Panc1 (cell line): ENCODE measurements at regions not wholly inside any gene's neighbourhood (a gene's known extent, or its start where the extent isn't known, plus 50 kb on each side); places are given as distances from the start of the nearest gene placed in this dataset.
"Not testable (repeated sequence)": the region's sequence is repeated elsewhere in the genome, so short reads cannot be mapped to it uniquely, and the experiment has no call there.

Experiments
- POLR2AphosphoS5 ChIP-seq: IDR thresholded peaks from 2 replicates; pipeline ENCODE4 v1.6.1; 2012; ENCODE audit warnings: mild to moderate bottlenecking, low read depth, low read length, moderate library complexity
- SIN3A ChIP-seq: IDR thresholded peaks from 2 replicates; pipeline ENCODE4 v1.6.1; 2012; ENCODE audit warnings: low read depth, mild to moderate bottlenecking, low read length, moderate library complexity, borderline replicate concordance; ENCODE audit not compliant: insufficient read depth
- TF ChIP-seq, protein P1 (sequence below): fragments of 450-650 bp; IDR thresholded peaks from 2 replicates; pipeline ENCODE4 v1.5.1; 2017; ENCODE audit warnings: mild to moderate bottlenecking

DNA sequence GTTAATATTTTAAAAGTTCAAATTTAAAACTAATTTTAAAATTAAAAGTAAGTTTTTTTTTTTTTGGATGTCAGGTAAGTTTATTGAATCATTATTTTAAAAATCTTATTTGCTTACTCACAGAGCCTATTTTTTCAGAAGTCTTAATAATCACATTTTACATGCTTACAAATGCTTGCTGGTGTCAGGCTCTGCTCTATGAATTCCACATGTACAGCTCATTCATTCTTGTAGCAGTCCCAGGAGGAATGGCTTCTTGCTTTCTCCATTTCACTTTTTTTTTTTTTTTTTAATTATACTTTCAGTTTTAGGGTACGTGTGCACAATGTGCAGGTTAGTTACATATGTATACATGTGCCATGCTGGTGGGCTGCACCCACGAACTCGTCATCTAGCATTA lies 368.1 kb downstream of the HS3ST1 start:
- TF ChIP-seq, protein P1, sequence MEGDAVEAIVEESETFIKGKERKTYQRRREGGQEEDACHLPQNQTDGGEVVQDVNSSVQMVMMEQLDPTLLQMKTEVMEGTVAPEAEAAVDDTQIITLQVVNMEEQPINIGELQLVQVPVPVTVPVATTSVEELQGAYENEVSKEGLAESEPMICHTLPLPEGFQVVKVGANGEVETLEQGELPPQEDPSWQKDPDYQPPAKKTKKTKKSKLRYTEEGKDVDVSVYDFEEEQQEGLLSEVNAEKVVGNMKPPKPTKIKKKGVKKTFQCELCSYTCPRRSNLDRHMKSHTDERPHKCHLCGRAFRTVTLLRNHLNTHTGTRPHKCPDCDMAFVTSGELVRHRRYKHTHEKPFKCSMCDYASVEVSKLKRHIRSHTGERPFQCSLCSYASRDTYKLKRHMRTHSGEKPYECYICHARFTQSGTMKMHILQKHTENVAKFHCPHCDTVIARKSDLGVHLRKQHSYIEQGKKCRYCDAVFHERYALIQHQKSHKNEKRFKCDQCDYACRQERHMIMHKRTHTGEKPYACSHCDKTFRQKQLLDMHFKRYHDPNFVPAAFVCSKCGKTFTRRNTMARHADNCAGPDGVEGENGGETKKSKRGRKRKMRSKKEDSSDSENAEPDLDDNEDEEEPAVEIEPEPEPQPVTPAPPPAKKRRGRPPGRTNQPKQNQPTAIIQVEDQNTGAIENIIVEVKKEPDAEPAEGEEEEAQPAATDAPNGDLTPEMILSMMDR = not testable (repeated sequence)
- not testable (repeated sequence) for TF ChIP-seq SIN3A, POLR2AphosphoS5
